Smooth muscle cell (in vitro differentiated cells): ENCODE measurements at regions not wholly inside any gene's neighbourhood (a gene's known extent, or its start where the extent isn't known, plus 50 kb on each side); places are given as distances from the start of the nearest gene placed in this dataset.
A peak's percentile ranks its signal among the peaks of the same experiment; 100 is the strongest.

ENCODE experiments used
- DNase-seq: peaks from one replicate; lab custom pipeline; 2025; ENCODE audit not compliant: unreplicated experiment; lab: John Stamatoyannopoulos, UW
- H2AFZ ChIP-seq: fragments of 200-600 bp; sonication (generic); 2 replicates; pipeline ENCODE4 v1.6.0; 2016; ENCODE audit warnings: antibody characterized with exemption, low read depth, mild to moderate bottlenecking
- H3F3A ChIP-seq: fragments of 200-600 bp; sonication (generic); 2 replicates; pipeline ENCODE4 v1.6.0; 2017; ENCODE audit warnings: antibody characterized with exemption, low read depth
- H3K27ac ChIP-seq: fragments of 200-600 bp; sonication (generic); 2 replicates; pipeline ENCODE4 v1.5.1; 2016; ENCODE audit warnings: low read depth, mild to moderate bottlenecking
- H3K27me3 ChIP-seq: fragments of 200-600 bp; sonication (generic); 2 replicates; pipeline ENCODE4 v1.6.1; 2016; ENCODE audit warnings: low read depth, mild to moderate bottlenecking
- H3K36me3 ChIP-seq: fragments of 200-600 bp; sonication (generic); 2 replicates; pipeline ENCODE4 v1.5.1; 2016; ENCODE audit warnings: low read depth
- H3K4me1 ChIP-seq: fragments of 200-600 bp; sonication (generic); 2 replicates; pipeline ENCODE4 v1.5.1; 2016; ENCODE audit warnings: low read depth
- H3K4me2 ChIP-seq: fragments of 200-600 bp; sonication (generic); 2 replicates; pipeline ENCODE4 v1.6.0; 2016; ENCODE audit warnings: mild to moderate bottlenecking
- H3K4me3 ChIP-seq: fragments of 200-600 bp; sonication (generic); 2 replicates; pipeline ENCODE4 v1.5.1; 2016; ENCODE audit warnings: mild to moderate bottlenecking
- H3K79me2 ChIP-seq: fragments of 200-600 bp; sonication (generic); 2 replicates; pipeline ENCODE4 v1.6.0; 2016; ENCODE audit warnings: low read depth, mild to moderate bottlenecking
- H3K9ac ChIP-seq: fragments of 200-600 bp; sonication (generic); 2 replicates; pipeline ENCODE4 v1.6.0; 2016; ENCODE audit warnings: low read depth
- H3K9me3 ChIP-seq: fragments of 200-600 bp; sonication (generic); replicated peaks from 2 replicates; pipeline ENCODE4 v1.5.1; 2016; ENCODE audit warnings: low read depth
- H4K20me1 ChIP-seq: fragments of 200-600 bp; sonication (generic); 2 replicates; pipeline ENCODE4 v1.6.0; 2016; ENCODE audit warnings: low read depth
- WGBS: methylation state at CpG from one replicate; pipeline ENCODE4 v1.1.7; 2016; ENCODE audit warnings: low lambda C conversion rate; 5-methylcytosine and 5-hydroxymethylcytosine counted together
- TF ChIP-seq, protein P1 (sequence below): fragments of 200-600 bp; sonication (generic); IDR thresholded peaks from 2 replicates; pipeline ENCODE4 v1.5.1; 2017; ENCODE audit warnings: borderline replicate concordance, mild to moderate bottlenecking, antibody characterized with exemption; ENCODE audit not compliant: insufficient read depth, poor library complexity, severe bottlenecking

DNA sequence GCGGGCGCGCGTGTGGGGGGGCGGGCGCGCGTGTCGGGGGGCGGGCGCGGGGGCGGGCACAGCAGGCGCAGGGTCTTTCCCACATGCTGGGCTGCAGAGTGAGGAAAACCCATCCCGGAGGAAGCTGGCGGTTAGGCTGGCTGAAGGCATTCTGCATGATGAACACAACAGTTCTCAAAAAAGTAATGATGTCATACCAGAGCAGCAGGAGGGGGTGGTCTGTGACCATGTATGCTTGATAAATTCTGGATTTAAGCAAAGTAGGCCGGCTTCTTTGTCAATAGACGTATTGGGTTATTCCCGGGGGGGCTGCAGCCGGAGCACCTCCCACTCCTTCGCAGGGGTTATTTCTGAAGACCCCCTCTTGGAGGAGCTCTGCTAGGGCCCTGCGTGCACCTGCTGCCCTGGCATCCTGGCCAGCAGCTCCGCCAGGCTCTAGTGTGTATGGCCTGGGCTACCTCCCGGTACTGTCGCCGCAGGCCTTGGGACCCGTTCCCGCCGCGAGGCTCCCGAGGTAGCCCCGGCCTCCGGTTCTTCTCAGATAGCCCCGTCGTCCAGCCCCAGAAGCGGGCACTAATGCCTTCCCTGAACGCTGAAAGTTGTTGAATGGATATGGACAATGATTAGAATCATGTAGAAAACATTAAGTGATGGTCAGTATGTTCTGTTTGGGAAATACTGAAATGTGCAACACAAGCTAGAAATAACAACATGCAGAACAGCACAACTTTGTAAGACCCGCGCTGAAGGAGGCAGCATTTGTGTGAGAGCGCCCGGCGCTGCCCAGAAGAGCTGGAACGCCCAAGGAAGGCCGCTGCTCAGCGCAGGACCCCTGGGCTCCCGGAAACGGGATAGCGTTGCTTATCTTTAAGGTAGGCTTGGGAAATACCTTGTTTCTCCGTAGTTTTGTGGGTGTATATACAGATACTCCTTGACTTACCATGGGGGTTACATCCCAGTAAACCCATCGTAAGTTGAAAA lies 101.4 kb upstream of the RAB6C start:
- Histone ChIP-seq H3F3A (no peaks in the 10 kb centered on the region), H3K4me3 (peak overlapping the region; percentile 52), H3K9ac (no peak overlapping the region), H3K27ac (no peak overlapping the region), H3K4me1 (no peaks in the 10 kb centered on the region), H4K20me1 (no peaks in the 10 kb centered on the region), H3K27me3 (no peaks in the 10 kb centered on the region), H3K9me3 (no peaks in the 10 kb centered on the region), H3K36me3 (no peaks in the 10 kb centered on the region), H3K4me2 (peak overlapping the region; percentile 84), H2AFZ (peak overlapping the region; percentile 79), H3K79me2 (no peaks in the 10 kb centered on the region)
- whole genome bisulfite sequencing: 53% methylated on average over 35 of the region's 50 CpGs
- no peak for DNase-seq
- TF ChIP-seq, protein P1, sequence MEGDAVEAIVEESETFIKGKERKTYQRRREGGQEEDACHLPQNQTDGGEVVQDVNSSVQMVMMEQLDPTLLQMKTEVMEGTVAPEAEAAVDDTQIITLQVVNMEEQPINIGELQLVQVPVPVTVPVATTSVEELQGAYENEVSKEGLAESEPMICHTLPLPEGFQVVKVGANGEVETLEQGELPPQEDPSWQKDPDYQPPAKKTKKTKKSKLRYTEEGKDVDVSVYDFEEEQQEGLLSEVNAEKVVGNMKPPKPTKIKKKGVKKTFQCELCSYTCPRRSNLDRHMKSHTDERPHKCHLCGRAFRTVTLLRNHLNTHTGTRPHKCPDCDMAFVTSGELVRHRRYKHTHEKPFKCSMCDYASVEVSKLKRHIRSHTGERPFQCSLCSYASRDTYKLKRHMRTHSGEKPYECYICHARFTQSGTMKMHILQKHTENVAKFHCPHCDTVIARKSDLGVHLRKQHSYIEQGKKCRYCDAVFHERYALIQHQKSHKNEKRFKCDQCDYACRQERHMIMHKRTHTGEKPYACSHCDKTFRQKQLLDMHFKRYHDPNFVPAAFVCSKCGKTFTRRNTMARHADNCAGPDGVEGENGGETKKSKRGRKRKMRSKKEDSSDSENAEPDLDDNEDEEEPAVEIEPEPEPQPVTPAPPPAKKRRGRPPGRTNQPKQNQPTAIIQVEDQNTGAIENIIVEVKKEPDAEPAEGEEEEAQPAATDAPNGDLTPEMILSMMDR: no peak

DNA sequence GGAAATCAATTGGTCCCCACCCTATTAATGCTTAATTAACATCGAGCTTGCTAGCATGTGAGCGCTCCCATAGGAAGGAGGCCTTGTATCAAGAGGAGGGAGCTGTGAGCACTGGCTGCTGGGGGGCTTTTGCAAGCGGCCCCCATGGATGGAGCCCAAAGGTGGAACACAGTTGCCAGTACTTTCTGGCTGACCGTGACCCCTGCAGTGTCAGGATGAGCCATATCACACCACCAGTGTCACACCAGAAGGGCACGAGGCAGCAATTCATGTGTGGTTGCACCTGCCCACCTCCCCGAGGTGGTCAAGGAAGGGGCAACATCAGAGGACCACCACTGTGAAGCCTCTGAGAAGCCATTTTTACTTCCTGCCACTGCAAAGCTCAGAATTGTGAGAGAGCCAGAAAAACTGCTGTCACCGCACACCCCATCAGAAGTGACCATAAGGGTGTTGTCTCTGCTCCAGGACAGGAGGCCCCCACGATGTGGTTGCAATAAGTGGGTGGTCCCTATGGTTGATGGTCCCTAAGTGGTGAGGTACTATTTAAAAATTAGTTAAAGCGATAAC lies 99.8 kb upstream of the RAB6C start:
- Histone ChIP-seq H3K4me3 (no peak overlapping the region), H3K4me1 (no peaks in the 10 kb centered on the region), H3K4me2 (no peak overlapping the region), H2AFZ (no peak overlapping the region), H3K27me3 (no peaks in the 10 kb centered on the region), H3K79me2 (no peaks in the 10 kb centered on the region), H3K9ac (no peak overlapping the region), H4K20me1 (no peaks in the 10 kb centered on the region), H3K9me3 (no peaks in the 10 kb centered on the region), H3K27ac (no peak overlapping the region), H3F3A (no peaks in the 10 kb centered on the region), H3K36me3 (no peaks in the 10 kb centered on the region)
- 91% methylated on average over 9 of the region's 9 CpGs for WGBS
- no peak for DNase-seq
- TF ChIP-seq, protein P1: no peak

DNA sequence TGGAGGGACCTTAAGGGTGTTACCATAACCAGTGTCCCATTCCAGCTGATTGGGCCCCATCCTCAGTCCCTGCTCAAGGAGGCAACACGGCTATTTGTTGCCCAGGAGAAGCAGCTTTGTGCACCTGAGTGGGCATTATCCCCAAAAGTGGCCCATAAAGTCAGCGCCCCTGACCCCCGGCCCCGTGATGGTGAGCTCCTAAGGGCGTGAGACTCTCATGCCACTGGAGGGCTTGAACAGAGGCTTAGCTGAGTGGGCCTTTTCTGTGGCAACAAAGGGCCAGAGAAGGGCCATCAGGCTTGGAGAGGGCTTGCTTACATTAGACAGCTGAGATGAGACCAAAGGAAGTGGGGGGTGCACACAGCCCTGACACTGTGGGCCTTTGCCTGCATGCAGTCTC lies 99.2 kb upstream of the RAB6C start:
- no peaks in the 10 kb centered on the region for H3K27me3 ChIP-seq
- no peaks in the 10 kb centered on the region for H3K9me3 ChIP-seq
- TF ChIP-seq, protein P1: no peak
- H3K9ac ChIP-seq: no peak overlapping the region
- H4K20me1 ChIP-seq: no peaks in the 10 kb centered on the region
- no peaks in the 10 kb centered on the region for H3K79me2 ChIP-seq
- no peak overlapping the region for H3K4me2 ChIP-seq
- no peak overlapping the region for H3K27ac ChIP-seq
- H3K36me3 ChIP-seq: no peaks in the 10 kb centered on the region
- no peaks in the 10 kb centered on the region for H3K4me1 ChIP-seq
- 94% methylated on average over 5 of the region's 5 CpGs for WGBS
- no peak overlapping the region for H3K4me3 ChIP-seq
- H3F3A ChIP-seq: no peaks in the 10 kb centered on the region
- DNase-seq: no peak
- H2AFZ ChIP-seq: no peak overlapping the region
